CD14-positive monocyte (primary cell): ENCODE measurements at regions not wholly inside any gene's neighbourhood (a gene's known extent, or its start where the extent isn't known, plus 50 kb on each side); places are given as distances from the start of the nearest gene placed in this dataset.

ENCODE experiments used
- DNase-seq, 3 donors: peaks; one replicate each; pipeline ENCODE4 v3.0.0-alpha.2; 2011 to 2022
- H2AFZ ChIP-seq: 2 replicates; pipeline ENCODE4 v1.6.0; 2012; ENCODE audit warnings: mild to moderate bottlenecking, low read depth, low read length, inconsistent platforms; ENCODE audit not compliant: insufficient read depth, poor library complexity, severe bottlenecking
- H3K27ac ChIP-seq, 2 donors: 1 replicate in 1 of 2; 2 replicates in 1 of 2; pipeline ENCODE4 v1.5.1; 2012 to 2013; ENCODE audit warnings: low read length in 2 of 2, control low read depth in 1 of 2, inconsistent platforms in 1 of 2, low read depth in 1 of 2, mild to moderate bottlenecking in 1 of 2
- H3K27me3 ChIP-seq, 2 donors: one replicate each; pipeline versions ENCODE4 v1.6.0 to v1.6.1; 2011 to 2013; ENCODE audit warnings: low read length in 2 of 2; ENCODE audit not compliant: control insufficient read depth in 2 of 2, insufficient read depth in 2 of 2
- H3K36me3 ChIP-seq, 2 donors: replicated peaks in 1 of 2; 1 replicate in 1 of 2; 2 replicates in 1 of 2; pipeline versions ENCODE4 v1.5.1 to v1.6.1; 2012 to 2013; ENCODE audit warnings: low read length in 2 of 2, control low read depth in 1 of 2, inconsistent platforms in 1 of 2, mild to moderate bottlenecking in 1 of 2; ENCODE audit not compliant: insufficient read depth in 2 of 2, control insufficient read depth in 1 of 2
- H3K4me1 ChIP-seq, 2 donors: 1 replicate in 1 of 2; 2 replicates in 1 of 2; pipeline versions ENCODE4 v1.5.1 to v1.6.1; 2012 to 2013; ENCODE audit warnings: low read length in 2 of 2, control low read depth in 1 of 2, inconsistent platforms in 1 of 2, mild to moderate bottlenecking in 1 of 2, moderate library complexity in 1 of 2; ENCODE audit not compliant: insufficient read depth in 2 of 2, control insufficient read depth in 1 of 2
- H3K4me2 ChIP-seq: replicated peaks from 2 replicates; pipeline ENCODE3; 2012; ENCODE audit warnings: low read length, moderate library complexity, mild to moderate bottlenecking; ENCODE audit not compliant: poor library complexity, severe bottlenecking; ENCODE audit errors: extremely low read depth
- H3K4me3 ChIP-seq, 3 experiments: fragments of 200-600 bp in 1 of 3; sonication (generic) in 1 of 3; replicated peaks in 1 of 3; 1 replicate in 2 of 3; 2 replicates in 1 of 3; pipeline ENCODE4 v1.5.1; 2011 to 2013; ENCODE audit warnings: low read length in 3 of 3, mild to moderate bottlenecking in 3 of 3, control low read depth in 2 of 3, low read depth in 2 of 3, inconsistent platforms in 1 of 3, moderate library complexity in 1 of 3
- H3K79me2 ChIP-seq: 2 replicates; pipeline ENCODE4 v1.6.0; 2012; ENCODE audit warnings: mild to moderate bottlenecking, control low read depth, inconsistent platforms, low read length, moderate library complexity; ENCODE audit not compliant: insufficient read depth
- H3K9ac ChIP-seq: 2 replicates; pipeline ENCODE4 v1.6.0; 2017; ENCODE audit warnings: low read length, mild to moderate bottlenecking; ENCODE audit not compliant: insufficient read depth, poor library complexity, severe bottlenecking
- H3K9me3 ChIP-seq, 2 donors: replicated peaks in 1 of 2; 1 replicate in 1 of 2; 2 replicates in 1 of 2; pipeline versions ENCODE4 v1.5.1 to v1.6.1; 2012 to 2013; ENCODE audit warnings: low read length in 2 of 2, control low read depth in 1 of 2; ENCODE audit not compliant: control insufficient read depth in 1 of 2, insufficient read depth in 1 of 2
- H4K20me1 ChIP-seq: 2 replicates; pipeline ENCODE4 v1.6.0; 2012; ENCODE audit warnings: mild to moderate bottlenecking, low read length, control low read depth, moderate library complexity; ENCODE audit not compliant: insufficient read depth
- H3K27ac Mint-ChIP-seq, 7 donors: one replicate each; pipeline ENCODE4 v1.8.0; 2020; ENCODE audit warnings: mild to moderate bottlenecking in 7 of 7, mixed read lengths in 7 of 7, moderate library complexity in 6 of 7, inconsistent platforms in 2 of 7
- H3K27me3 Mint-ChIP-seq, 3 donors: one replicate each; pipeline ENCODE4 v1.8.0; 2021 to 2022; ENCODE audit warnings: low read depth in 3 of 3, mild to moderate bottlenecking in 3 of 3, mixed read lengths in 3 of 3, moderate library complexity in 3 of 3, inconsistent platforms in 1 of 3
- H3K36me3 Mint-ChIP-seq, 2 donors: one replicate each; pipeline ENCODE4 v1.8.0; 2020; ENCODE audit warnings: mixed read lengths in 2 of 2, inconsistent platforms in 1 of 2, mild to moderate bottlenecking in 1 of 2
- H3K4me1 Mint-ChIP-seq: one replicate; pipeline ENCODE4 v1.8.0; 2020; ENCODE audit warnings: mild to moderate bottlenecking, mixed read lengths
- H3K4me3 Mint-ChIP-seq, 2 donors: one replicate each; pipeline ENCODE4 v1.8.0; 2020; ENCODE audit warnings: mild to moderate bottlenecking in 2 of 2, mixed read lengths in 2 of 2, moderate library complexity in 1 of 2
- H3K9me3 Mint-ChIP-seq, 7 donors: one replicate each; pipeline ENCODE4 v1.8.0; 2020 to 2022; ENCODE audit warnings: mixed read lengths in 7 of 7, mild to moderate bottlenecking in 6 of 7, moderate library complexity in 6 of 7, inconsistent platforms in 2 of 7
- CTCF ChIP-seq: fragments of 200-600 bp; IDR thresholded peaks from one replicate; pipeline ENCODE4 v1.8.0; 2022; ENCODE audit warnings: antibody characterized with exemption, mild to moderate bottlenecking
- WGBS: methylation state at CpG from one replicate; pipeline ENCODE4 v1.1.5; 2013; ENCODE audit warnings: missing lambda C conversion rate; ENCODE audit not compliant: insufficient coverage; 5-methylcytosine and 5-hydroxymethylcytosine counted together
- intact Hi-C, 2 donors: fragments of 100-400 bp; cut with micrococcal nuclease; formaldehyde crosslinking; loops; one replicate each; pipeline versions ENCODE4 v1.15.0 to v1.15.1; 2023

DNA sequence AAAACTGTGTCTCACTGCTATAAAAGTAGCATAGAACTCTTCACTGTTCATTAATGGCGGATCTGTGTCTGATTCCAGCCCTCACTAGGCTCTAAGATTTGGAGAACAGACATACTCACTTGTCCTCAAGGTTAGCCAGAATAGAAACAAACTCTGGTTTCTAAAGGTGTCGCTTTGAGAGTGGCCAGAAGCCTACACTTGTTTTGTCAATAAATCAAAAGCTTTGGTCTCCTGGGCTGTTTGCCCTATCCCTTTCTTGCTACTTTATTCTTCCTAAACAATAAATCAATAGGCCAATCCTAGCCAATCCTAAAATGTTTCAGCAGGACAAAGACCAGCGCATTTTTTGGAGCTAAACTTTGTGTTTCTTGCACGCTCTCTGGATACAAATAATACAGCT is 1064.6 kb upstream of the CHAC2 start:
- Histone ChIP-seq H2AFZ (no peak overlapping the region), H3K4me1 (no peaks in the 10 kb centered on the region), H3K79me2 (no peaks in the 10 kb centered on the region), H3K4me3 (no peak overlapping the region), H3K4me2 (no peak overlapping the region), H3K9ac (no peak overlapping the region), H3K27ac (no peak overlapping the region), H4K20me1 (no peaks in the 10 kb centered on the region), H3K9me3 (no peaks in the 10 kb centered on the region), H3K36me3 (no peaks in the 10 kb centered on the region), H3K27me3 (no peaks in the 10 kb centered on the region)
- Mint-ChIP-seq H3K36me3 (no peaks in the 10 kb centered on the region), H3K4me1 (no peaks in the 10 kb centered on the region), H3K4me3 (no peak overlapping the region), H3K9me3 (peaks cover 0 to 3% (median 0%) of the 10 kb centered on the region in 7 donors), H3K27ac (no peak overlapping the region), H3K27me3 (no peaks in the 10 kb centered on the region)
- intact Hi-C loops: no loop called here
- DNase-seq: no peak
- TF ChIP-seq CTCF: no peak
- WGBS: 86% methylated on average over 1 of the region's 4 CpGs

GRCh38 chr2:52698408-52698807 is 1069.2 kb upstream of the CHAC2 start:
- no peak for TF ChIP-seq CTCF
- no peak overlapping the region for H3K4me3 ChIP-seq
- H4K20me1 ChIP-seq: no peaks in the 10 kb centered on the region
- no peak for DNase-seq
- WGBS: no CpG with 5 or more reads among the region's 3 CpGs
- Mint-ChIP-seq H3K4me1 (no peaks in the 10 kb centered on the region), H3K36me3 (no peaks in the 10 kb centered on the region), H3K27me3 (no peaks in the 10 kb centered on the region), H3K27ac (no peak overlapping the region), H3K4me3 (no peak overlapping the region), H3K9me3 (peaks cover 0 to 5% (median 3%) of the 10 kb centered on the region in 7 donors)
- no peaks in the 10 kb centered on the region for H3K36me3 ChIP-seq
- intact Hi-C loops: no loop called here
- no peaks in the 10 kb centered on the region for H3K4me1 ChIP-seq
- H2AFZ ChIP-seq: no peak overlapping the region
- no peaks in the 10 kb centered on the region for H3K27me3 ChIP-seq
- no peak overlapping the region for H3K4me2 ChIP-seq
- H3K9me3 ChIP-seq: peaks cover 0 to 4% of the 10 kb centered on the region in 2 donors
- no peak overlapping the region for H3K9ac ChIP-seq
- H3K27ac ChIP-seq: no peak overlapping the region
- no peaks in the 10 kb centered on the region for H3K79me2 ChIP-seq
